GM21717 (cell line): ENCODE measurements at regions not wholly inside any gene's neighbourhood (a gene's known extent, or its start where the extent isn't known, plus 50 kb on each side); places are given as distances from the start of the nearest gene placed in this dataset.
"Not testable (repeated sequence)": the region's sequence is repeated elsewhere in the genome, so short reads cannot be mapped to it uniquely, and the experiment has no call there.

Source experiments
- ATAC-seq: cut with Tn5 transposase; IDR thresholded peaks from one replicate; pipeline ENCODE4 v1.9.1; 2021; ENCODE audit warnings: mild to moderate bottlenecking, moderate library complexity; ENCODE audit not compliant: unreplicated experiment

GRCh38 chrX:138014577-138014976 is 448.6 kb downstream of the ZIC3 start:
- no peak for ATAC-seq

GRCh38 chrX:138018145-138018799 is 452.3 kb downstream of the ZIC3 start:
- ATAC-seq, result no peak

GRCh38 chrX:138020941-138021340 is 455.0 kb downstream of the ZIC3 start:
- ATAC-seq, result no peak

- peak; percentile 67 for ATAC-seq
These were observed 460.3 kb downstream of the ZIC3 start for GRCh38 chrX:138026211-138026610.

GRCh38 chrX:138031715-138032114 is 465.8 kb downstream of the ZIC3 start:
- no peak for ATAC-seq

GRCh38 chrX:138034136-138034535 is 468.2 kb downstream of the ZIC3 start:
- no peak for ATAC-seq

GRCh38 chrX:138037548-138037947 is 471.6 kb downstream of the ZIC3 start:
- ATAC-seq, result no peak

GRCh38 chrX:138057883-138058282 is 492.0 kb downstream of the ZIC3 start:
- no peak for ATAC-seq

- no peak for ATAC-seq
These were observed 493.0 kb downstream of the ZIC3 start for GRCh38 chrX:138058931-138059330.

GRCh38 chrX:138067415-138067814 is 501.5 kb downstream of the ZIC3 start:
- no peak for ATAC-seq

GRCh38 chrX:138073626-138074025 is 507.7 kb downstream of the ZIC3 start:
- ATAC-seq, result no peak

- no peak for ATAC-seq
These were observed 516.3 kb downstream of the ZIC3 start for GRCh38 chrX:138082251-138082650.

GRCh38 chrX:138082896-138083295 is 517.0 kb downstream of the ZIC3 start:
- no peak for ATAC-seq

GRCh38 chrX:138110910-138111309 is 545.0 kb downstream of the ZIC3 start:
- ATAC-seq, result not testable (repeated sequence)

- no peak for ATAC-seq
These were observed 561.4 kb downstream of the ZIC3 start for GRCh38 chrX:138127314-138127713.

GRCh38 chrX:138128027-138128671 is 562.2 kb downstream of the ZIC3 start:
- peak; percentile 95 for ATAC-seq

- ATAC-seq, result no peak
These were observed 560.8 kb downstream of the FGF13 start for GRCh38 chrX:138150709-138151108.

GRCh38 chrX:138157850-138158249 is 553.7 kb downstream of the FGF13 start:
- no peak for ATAC-seq

GRCh38 chrX:138191998-138192397 is 519.5 kb downstream of the FGF13 start:
- ATAC-seq, result no peak

GRCh38 chrX:138229718-138230117 is 481.8 kb downstream of the FGF13 start:
- no peak for ATAC-seq

- no peak for ATAC-seq
These were observed 471.3 kb downstream of the FGF13 start for GRCh38 chrX:138240266-138240665.

GRCh38 chrX:138254001-138254400 is 457.5 kb downstream of the FGF13 start:
- ATAC-seq, result no peak

- ATAC-seq, result no peak
These were observed 456.1 kb downstream of the FGF13 start for GRCh38 chrX:138255373-138255772.
